ENCODE measurements at regions not wholly inside any gene's neighbourhood (a gene's known extent, or its start where the extent isn't known, plus 50 kb on each side); places are given as distances from the start of the nearest gene placed in this dataset.

DNA sequence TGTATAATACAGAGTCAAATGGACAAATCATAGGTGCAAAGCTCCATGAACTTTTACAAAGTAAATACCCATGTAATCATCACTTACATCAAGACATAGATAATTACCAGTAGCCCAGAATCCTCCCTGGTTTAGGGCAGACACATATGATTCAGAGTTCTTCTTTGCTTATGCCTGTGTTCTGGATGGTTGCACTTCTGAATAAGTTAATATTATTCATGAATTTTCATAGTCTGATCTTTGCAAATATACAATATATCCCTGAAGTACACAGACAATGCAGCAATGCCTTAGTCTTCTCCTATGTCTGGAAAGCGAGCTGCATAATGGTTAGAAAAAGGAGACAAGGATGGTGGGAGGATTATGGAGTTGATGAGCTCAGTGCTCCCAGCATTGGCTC is 122.4 kb upstream of the PLXNA2 start:
- Histone ChIP-seq H3K36me3 (no peaks in the 10 kb centered on the region), H3K27ac (no peak overlapping the region), H3K27me3 (no peaks in the 10 kb centered on the region), H3K4me1 (no peaks in the 10 kb centered on the region), H3K9me3 (no peaks in the 10 kb centered on the region), H3K4me3 (no peak overlapping the region)
- DNase-seq = no peak
- intact Hi-C loops (cut with DNase I) = no loop called here
- TF ChIP-seq EP300 (IDR thresholded peaks at IDR 0.05) (no peak), POLR2AphosphoS5 (IDR thresholded peaks at IDR 0.05) (no peak), POLR2A (IDR thresholded peaks at IDR 0.05) (no peak)
- TF ChIP-seq, protein P1, sequence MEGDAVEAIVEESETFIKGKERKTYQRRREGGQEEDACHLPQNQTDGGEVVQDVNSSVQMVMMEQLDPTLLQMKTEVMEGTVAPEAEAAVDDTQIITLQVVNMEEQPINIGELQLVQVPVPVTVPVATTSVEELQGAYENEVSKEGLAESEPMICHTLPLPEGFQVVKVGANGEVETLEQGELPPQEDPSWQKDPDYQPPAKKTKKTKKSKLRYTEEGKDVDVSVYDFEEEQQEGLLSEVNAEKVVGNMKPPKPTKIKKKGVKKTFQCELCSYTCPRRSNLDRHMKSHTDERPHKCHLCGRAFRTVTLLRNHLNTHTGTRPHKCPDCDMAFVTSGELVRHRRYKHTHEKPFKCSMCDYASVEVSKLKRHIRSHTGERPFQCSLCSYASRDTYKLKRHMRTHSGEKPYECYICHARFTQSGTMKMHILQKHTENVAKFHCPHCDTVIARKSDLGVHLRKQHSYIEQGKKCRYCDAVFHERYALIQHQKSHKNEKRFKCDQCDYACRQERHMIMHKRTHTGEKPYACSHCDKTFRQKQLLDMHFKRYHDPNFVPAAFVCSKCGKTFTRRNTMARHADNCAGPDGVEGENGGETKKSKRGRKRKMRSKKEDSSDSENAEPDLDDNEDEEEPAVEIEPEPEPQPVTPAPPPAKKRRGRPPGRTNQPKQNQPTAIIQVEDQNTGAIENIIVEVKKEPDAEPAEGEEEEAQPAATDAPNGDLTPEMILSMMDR (IDR thresholded peaks at IDR 0.05) = no peak
- 83 to 94% methylated on average over 1 of the region's 1 CpG for WGBS, 2 donors

DNA sequence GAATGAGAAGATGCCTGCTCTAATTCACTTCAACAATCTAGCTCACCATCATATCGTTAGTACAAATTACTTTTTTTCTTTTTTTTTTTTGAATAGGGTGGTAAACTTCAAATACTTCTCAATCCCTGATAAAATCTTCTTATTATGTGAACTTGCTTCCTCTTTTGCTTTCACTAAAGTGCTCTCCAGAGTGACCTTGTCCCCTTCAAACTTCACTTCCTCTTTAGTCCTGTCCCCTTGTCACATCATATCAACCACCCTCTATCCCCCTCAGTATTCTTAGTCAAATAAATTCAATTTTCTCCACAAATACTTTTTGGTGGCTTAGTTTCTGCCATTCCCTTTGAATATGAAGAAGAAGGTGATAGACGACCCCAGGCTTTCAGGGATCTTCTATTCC is 124.9 kb upstream of the PLXNA2 start:
- TF ChIP-seq POLR2A (IDR thresholded peaks at IDR 0.05) (no peak), EP300 (IDR thresholded peaks at IDR 0.05) (no peak), POLR2AphosphoS5 (IDR thresholded peaks at IDR 0.05) (no peak)
- TF ChIP-seq, protein P1 (IDR thresholded peaks at IDR 0.05) = no peak
- no peaks in the 10 kb centered on the region for H3K9me3 ChIP-seq
- intact Hi-C loops (cut with DNase I) = no loop called here
- H3K4me3 ChIP-seq = no peak overlapping the region
- no peaks in the 10 kb centered on the region for H3K4me1 ChIP-seq
- no peak for DNase-seq
- 26 to 38% methylated on average over 2 of the region's 2 CpGs for WGBS, 2 donors
- H3K27ac ChIP-seq = no peak overlapping the region
- no peaks in the 10 kb centered on the region for H3K36me3 ChIP-seq
- H3K27me3 ChIP-seq = no peaks in the 10 kb centered on the region

DNA sequence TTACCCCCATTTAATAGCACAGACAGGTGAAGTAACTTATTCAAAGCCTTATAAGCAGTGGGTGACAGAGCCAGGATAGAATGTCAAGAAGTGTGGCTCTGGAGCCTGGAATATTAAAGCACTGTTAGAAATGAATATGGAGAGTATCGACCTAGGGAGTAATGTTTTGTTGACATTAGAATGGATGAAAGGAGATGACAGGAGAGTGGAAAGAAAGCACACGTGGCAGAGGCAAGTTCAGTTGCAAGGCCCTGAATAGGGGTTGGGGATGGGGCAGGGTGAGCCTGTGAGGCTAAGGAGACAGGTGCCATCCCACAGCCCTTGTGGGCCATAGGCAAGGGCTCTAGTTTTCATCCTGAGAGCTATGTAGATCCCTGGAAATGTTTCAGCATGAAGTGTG is 125.5 kb upstream of the PLXNA2 start:
- Histone ChIP-seq H3K4me1 (no peaks in the 10 kb centered on the region), H3K9me3 (no peaks in the 10 kb centered on the region), H3K27ac (no peak overlapping the region), H3K36me3 (no peaks in the 10 kb centered on the region), H3K27me3 (no peaks in the 10 kb centered on the region), H3K4me3 (no peak overlapping the region)
- TF ChIP-seq EP300 (IDR thresholded peaks at IDR 0.05) = no peak
- no peak for TF ChIP-seq POLR2A (IDR thresholded peaks at IDR 0.05)
- TF ChIP-seq, protein P1 (IDR thresholded peaks at IDR 0.05) = no peak
- TF ChIP-seq POLR2AphosphoS5 (IDR thresholded peaks at IDR 0.05) = no peak
- intact Hi-C loops (cut with DNase I) = no loop called here
- WGBS, 2 donors = 23 to 57% methylated on average over 2 of the region's 2 CpGs
- DNase-seq = no peak

DNA sequence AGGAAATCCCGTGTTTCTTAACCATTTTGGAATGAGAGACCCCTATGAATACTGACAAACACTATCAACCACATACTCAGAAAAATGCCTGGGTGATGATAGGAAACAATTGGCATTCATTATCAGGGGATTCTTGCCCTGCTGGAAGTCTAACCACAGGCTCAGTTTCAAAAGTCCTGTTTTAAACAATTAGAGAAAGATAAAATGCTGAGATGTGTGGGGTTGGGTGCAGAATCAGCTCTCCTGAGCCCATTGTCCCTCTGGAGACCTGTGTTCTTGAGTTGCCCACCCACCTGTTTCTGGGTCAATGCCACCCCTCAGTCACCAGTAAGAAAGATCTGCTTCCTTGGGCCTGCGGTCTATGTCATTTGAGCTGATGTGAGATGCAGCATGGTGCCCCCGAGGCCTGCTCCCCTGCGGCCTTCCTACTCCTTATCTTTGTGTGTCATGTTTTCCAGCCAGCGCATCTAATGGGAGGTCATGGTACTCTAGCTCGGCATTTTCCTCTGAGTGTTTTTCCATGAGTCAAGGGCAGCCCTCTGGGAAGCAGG is 130.3 kb upstream of the PLXNA2 start:
- Histone ChIP-seq H3K27me3 (no peaks in the 10 kb centered on the region), H3K9me3 (no peaks in the 10 kb centered on the region), H3K36me3 (no peaks in the 10 kb centered on the region), H3K4me1 (no peaks in the 10 kb centered on the region), H3K4me3 (no peak overlapping the region), H3K27ac (no peak overlapping the region)
- intact Hi-C loops (cut with DNase I) = no loop called here
- TF ChIP-seq EP300 (IDR thresholded peaks at IDR 0.05) (no peak), POLR2AphosphoS5 (IDR thresholded peaks at IDR 0.05) (no peak), POLR2A (IDR thresholded peaks at IDR 0.05) (no peak)
- TF ChIP-seq, protein P1 (IDR thresholded peaks at IDR 0.05) = no peak
- no peak for DNase-seq
- WGBS, 2 donors = 85 to 87% methylated on average over 6 of the region's 6 CpGs

DNA sequence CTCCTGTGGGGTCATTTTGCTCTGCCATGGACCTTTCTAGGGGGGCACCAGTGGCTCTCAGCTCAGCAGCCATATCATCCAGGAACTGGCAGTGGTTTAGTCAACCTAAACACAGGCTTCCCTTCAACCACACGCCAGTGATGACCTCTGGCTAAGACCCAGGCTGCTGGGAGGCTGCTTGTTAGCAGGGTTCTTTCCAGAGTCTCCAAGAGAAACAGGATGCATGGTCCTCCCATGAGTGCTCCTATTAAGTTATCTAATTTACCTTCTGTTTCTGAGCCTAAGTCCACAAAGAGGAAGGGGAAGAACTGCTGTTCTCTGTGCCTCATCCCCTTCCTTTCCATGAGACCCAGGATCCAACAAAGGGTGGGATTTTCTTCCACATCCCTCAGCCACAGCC is 137.3 kb upstream of the PLXNA2 start:
- Histone ChIP-seq H3K36me3 (no peaks in the 10 kb centered on the region), H3K27ac (no peak overlapping the region), H3K4me3 (no peak overlapping the region), H3K4me1 (no peaks in the 10 kb centered on the region), H3K27me3 (no peaks in the 10 kb centered on the region), H3K9me3 (no peaks in the 10 kb centered on the region)
- 55 to 63% methylated on average over 1 of the region's 1 CpG for WGBS, 2 donors
- DNase-seq = no peak
- TF ChIP-seq, protein P1 (IDR thresholded peaks at IDR 0.05) = no peak
- intact Hi-C loops (cut with DNase I) = no loop called here

Data from sigmoid colon (tissue), 6 donors.